ENCODE measurements at regions not wholly inside any gene's neighbourhood (a gene's known extent, or its start where the extent isn't known, plus 50 kb on each side); places are given as distances from the start of the nearest gene placed in this dataset.

DNA sequence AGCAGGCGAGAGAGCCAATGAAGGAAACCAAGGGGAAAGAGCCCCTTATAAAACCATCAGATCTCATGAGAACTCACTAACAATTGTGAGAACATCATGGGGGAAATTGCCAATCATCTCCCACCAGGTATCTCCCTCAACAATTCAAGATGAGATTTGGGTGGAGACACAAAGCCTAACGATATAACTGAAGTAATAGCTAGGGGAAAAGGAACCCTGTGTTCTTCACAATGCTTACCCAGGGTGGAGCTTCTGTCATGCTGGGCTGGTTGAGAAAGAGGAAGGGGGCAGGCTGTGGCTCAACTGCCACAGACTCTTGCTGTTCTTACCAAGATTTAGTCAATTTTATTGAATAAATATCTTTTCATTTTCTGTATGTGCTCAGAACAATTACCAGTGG lies 392.1 kb upstream of the HS6ST1 start:
- no peak for DNase-seq

DNA sequence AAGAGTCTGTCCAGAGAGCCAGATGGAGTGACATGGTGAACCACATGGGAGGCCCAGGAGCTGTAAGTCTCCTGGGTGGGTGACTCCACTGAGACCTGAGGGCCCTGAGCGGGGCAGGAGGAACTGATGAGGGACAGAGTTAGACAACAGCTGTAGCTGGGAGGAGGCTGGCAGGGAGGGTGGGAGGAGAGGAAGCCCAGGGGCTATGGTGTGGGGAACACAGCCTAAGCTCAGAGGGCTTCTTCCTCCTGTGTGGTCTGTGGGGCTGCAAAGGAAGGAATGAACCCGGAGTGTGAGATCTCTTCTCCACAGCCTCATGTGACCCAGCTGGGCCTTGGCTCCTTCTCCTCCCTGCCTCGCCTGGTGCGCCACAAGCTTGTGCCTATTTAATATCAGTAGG lies 395.6 kb upstream of the HS6ST1 start:
- DNase-seq = no peak

DNA sequence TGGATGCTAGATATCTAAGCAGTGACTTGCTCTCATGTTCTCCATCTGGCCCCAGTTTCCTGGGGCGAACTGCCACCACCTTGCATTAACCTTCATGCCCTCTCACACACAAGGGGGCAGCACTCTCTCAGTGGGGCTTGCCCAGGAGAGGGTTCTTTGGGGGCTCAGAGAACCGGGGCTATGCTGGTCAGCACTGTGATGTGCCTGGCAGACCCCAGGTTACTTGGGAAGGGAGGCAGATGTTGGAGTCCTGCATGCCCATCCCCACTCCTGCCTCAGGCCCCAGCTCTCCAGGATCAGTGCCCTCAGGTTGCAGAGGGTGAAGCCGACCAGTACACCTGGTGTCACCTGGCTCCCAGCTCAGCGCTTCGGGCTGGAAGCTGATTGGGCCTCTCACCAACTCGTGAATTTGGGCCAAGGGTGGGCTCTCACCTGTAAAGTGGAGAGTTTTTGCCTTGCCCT lies 396.2 kb upstream of the HS6ST1 start:
- DNase-seq = no peak

DNA sequence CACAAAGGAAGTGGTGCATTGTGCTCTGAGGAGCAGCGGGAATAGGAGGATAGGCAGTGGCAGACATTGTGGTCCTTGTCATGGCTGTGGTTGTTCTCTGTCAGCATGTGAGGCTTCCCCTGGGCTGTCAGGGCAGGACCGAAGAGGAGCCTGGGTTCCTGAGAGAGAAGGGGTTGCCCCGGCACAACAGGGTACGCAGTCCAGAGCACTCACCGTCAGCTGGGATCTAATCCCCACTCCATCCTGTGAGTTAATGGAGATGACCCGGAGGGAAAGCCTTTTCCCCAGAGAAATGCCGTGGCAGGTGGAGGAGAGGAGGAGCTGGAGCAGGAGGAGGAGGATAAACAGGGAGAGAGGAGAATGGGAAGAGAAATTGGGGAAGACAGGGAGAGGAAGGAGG lies 396.7 kb upstream of the HS6ST1 start:
- DNase-seq = no peak

DNA sequence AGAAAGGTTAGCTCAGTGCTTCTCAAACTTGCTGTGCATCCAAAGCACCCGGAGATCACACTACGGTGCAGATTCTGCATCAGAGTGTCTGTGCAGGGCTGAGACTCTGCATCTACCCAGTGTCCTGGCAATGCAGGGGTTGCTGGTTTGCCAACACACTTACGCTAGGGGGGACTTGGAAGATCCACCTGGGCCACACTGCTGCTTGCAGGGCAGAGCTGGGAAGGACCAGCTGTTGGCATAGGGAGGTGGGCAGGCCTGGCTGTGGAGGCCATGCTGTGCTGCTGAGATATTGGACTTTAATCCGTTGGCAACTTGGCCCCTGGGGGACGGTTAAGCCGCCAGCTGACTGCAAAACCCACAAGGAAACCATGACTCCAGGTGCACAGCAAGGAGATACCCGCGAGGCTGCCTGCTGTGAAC lies 397.6 kb upstream of the HS6ST1 start:
- no peak for DNase-seq

DNA sequence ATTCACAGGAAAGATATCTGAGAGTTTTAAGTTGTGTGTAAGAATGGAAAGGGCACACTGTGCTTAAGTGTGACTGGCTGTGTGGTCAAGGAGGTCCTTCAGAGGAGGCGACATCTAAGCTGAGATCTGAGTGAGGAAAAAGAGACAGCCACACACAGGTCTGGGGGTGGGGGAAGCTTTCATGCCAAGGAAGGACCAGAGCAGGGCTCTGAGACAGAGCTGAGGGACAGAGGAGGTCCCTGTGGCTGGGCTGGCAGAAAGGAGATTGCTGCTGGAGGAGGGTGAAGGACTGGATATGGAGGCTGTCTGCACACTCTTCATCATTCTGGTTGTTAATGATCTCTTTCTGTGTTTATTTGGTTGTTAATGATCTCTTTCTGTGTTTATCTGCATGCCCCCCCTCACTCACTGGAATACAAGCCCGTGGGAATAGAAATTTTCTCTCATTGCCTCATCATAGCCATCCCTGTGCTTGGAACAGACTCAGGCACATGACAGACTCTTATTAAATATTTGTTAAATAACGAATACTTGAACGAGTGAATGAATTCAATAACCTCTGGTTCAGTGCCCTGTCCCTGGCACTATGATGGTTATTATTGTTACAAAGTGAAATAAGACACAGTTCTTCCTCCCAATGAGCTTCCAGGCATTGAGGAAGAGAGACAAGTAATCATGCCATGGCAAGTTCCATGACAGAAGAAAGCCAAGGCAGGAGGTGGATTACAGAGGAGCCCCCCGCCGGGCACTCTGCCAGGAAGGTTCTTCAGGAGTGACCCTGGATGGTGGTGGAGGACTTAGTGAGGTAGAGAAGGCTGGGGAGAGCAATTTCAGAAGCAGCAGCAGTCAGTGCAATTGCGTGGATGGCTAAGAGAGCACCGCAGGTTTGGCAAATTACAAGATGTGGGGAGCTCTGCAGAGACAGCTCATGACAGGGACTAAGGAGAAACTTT lies 399.4 kb upstream of the HS6ST1 start:
- DNase-seq = no peak

DNA sequence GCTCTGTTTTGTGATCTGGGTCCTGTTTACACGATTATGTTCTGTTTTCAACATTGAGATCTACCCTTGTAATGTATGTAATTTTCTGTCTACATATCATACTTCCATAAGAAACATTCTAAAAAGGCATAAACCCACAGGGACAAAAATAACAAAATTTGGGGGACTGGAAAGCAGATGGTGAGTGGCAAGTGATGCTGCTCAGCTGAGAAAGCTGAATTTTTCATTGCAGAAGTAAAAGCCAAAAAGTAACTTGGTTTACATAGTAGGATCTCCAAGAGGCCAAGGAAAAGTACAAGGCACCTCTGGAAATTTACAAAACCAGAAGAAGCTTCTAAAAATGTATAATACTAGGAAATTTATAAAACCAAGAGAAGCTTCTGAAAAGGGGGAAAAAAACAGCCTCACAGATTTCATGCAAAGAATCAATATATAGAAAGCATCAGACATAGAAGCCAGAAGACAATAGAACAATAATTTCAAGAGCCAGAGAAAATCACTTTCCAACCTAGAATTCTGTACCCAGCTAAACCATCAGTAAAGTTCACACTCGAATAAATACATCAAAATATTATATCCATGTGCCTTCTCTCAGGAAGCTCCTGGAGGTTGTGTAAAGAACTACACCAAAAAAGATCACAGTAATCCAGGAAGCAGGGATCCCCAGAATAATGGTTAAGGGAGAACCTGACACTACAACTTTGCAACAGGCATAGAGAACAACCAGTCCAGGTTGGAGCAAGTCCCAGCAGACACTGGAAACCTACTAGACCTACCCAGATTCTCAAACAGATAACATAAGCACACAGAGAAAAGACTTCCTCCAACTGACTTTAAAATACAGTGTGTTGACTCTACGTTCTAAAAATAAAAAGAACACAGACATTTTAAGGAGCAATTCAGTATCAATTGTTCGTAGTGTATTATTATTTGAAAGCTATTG lies 401.7 kb upstream of the HS6ST1 start:
- no peak for DNase-seq

DNA sequence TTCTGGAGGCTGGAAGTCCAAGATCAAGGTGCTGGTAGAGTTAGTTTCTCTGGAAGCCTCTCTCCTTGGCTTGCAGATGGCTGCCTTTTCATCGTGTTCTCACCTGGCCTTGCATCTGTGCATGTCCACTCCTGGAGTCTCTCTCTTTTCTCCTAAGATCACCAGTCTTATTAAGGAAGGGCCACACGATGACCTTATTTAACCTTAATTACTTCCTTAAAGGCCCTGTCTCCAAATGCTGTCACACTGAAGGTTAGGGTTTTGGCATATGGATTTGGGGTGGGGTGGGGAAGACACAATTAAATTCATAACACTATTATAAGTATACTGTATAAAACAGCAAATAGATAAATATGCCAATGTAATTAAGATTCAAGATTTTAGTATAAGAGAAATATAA lies 402.4 kb upstream of the HS6ST1 start:
- no peak for DNase-seq

DNA sequence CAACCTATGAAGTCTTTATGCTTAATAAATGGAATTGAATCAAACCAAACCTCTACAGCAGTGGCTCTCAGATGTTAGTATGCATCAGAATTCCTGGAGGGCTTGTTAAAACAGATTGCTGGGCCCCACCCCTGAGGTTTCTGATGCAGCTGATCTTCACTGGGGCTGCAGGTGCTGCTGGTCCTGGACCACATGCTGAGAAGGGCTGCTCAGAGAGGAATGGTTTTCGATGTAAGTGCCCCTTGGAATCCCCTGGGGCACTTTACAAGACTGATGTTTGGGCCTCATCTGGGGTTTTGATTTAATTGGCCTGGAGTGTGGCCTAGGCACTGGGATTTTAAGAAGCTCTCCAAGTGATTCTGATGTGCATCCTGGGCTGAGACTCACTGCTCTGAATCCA lies 403.8 kb upstream of the HS6ST1 start:
- no peak for DNase-seq

DNA sequence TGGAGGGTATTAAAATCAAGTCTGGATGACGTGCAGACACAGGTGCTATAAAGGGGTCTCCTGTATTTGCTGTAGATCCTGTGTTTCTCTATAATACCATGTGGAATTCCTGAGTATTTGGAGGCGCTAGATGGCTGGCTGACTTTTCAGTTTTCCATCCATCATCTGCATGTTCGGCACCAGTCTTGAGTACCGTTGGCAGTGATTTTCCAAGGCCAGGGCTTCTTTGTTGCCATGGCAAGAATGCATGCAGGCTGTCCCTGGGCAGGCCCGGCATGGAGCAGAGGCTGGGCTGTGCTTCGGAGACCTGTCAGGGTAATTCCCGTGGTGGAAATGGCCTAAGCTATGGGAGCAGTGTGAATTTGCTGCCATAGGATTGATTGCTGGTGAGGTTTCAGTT lies 405.9 kb upstream of the HS6ST1 start:
- no peak for DNase-seq

DNA sequence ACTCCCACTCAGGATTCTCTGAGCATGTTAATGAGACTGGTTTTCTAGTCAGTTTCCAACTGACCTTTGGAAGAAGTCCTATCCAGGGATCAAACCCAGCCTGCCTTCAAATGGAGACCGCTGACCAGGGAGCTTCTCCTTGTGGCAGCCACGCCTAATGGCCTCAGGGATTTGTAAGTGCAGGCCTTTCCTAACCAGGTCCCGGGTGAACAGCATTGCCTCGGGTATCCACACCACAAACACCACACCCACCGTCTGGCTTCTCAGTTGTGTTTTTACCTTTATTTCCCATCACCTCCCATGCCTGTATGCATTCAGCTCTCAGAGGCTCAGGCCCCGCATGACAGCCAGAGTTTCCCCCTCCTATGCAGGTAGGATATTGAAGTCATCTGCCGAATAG lies 406.3 kb upstream of the HS6ST1 start:
- DNase-seq = no peak

DNA sequence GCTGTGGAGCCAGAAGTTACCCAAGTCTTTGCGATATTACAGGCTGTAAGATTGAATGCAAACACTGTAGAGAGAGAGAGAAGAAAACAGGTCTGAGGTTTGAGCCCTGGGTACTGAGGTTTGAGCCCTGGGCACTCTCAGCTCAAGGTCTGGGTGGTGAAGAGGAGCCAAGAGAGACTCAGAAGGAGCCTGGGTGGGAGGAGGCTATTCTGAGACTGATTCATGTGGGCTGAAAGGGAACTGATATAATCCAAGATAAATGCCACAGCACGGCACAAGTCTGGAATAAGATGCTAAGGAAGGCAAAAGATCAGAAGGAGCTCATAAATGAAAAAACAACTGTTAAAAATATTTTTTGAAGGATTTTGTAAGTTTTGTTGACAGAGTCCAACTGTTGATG lies 407.6 kb upstream of the HS6ST1 start:
- DNase-seq = no peak

DNA sequence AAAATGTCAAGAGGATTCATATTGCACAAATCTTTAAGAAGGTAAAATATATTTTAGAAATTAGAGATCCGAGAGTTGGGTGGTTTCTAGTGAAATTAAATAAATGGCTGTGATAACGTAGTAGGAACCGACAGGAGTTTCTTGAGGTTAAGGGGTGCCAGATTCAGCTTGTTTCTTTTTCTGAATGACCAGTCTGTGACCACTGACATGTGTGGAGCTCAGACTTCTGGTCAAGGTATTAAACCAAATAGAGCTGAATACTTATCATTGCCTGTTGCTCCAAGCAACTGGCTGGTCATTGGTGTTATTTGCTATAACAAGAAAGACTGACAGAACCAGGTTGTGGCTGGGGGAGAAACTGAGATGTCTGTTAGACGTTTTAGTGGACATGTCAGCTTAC lies 408.2 kb upstream of the HS6ST1 start:
- DNase-seq = no peak

DNA sequence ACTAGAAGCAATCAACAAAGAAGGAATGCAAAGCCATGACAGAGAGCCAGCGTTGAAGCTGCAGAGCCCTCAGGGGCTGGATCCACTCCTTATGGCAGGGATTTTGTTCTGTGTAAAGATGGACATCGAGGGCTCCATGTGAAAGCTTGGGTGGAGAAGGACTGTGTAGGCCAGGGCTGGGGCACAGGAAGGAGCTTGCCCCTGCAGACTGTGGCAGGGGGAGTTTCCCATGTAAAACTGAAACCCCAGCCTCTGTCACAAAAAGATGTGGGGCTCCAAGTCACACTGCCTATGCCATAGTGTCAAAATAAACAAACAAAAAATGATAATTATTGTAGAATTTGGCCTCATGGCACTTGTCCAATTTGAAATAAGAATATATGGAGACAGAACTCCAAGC lies 408.7 kb upstream of the HS6ST1 start:
- DNase-seq = no peak

DNA sequence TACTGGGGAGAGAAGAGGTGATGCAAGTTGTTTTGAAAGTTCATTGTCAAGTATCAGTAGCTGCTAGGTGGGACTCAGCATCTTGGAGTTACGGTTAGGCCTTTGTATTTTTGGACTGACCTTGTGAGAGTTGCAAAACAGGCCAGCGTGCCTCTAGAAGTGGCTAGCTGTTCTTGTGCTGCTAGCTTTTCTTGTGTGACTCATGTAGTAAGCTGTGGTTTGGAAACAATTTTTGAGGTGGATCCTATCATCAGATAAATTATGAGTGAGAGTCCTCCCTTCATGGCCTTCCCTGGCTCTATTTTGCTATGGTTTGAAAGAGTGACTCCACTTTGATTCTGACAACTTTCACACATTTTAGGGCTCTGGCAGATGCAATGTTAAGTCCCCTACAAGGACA lies 409.2 kb upstream of the HS6ST1 start:
- no peak for DNase-seq

DNA sequence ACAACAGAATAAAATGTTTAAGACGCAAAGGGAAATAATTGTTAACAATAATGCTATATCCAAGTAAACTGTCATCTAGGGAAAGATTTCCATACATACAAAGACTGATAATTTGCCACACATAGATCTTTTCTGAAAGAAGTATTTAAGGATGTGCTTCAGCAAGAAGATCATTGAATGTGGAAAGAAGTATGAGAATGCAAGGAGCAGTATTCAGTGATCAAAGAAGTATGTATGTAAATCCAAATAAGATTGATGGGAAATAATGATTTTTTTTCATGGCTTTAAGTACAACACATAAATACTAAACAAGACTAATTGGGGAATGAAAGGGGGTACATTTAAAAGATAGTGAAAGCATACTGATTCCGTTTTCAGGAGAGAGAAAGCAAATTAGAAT lies 410.4 kb upstream of the HS6ST1 start:
- DNase-seq = no peak

DNA sequence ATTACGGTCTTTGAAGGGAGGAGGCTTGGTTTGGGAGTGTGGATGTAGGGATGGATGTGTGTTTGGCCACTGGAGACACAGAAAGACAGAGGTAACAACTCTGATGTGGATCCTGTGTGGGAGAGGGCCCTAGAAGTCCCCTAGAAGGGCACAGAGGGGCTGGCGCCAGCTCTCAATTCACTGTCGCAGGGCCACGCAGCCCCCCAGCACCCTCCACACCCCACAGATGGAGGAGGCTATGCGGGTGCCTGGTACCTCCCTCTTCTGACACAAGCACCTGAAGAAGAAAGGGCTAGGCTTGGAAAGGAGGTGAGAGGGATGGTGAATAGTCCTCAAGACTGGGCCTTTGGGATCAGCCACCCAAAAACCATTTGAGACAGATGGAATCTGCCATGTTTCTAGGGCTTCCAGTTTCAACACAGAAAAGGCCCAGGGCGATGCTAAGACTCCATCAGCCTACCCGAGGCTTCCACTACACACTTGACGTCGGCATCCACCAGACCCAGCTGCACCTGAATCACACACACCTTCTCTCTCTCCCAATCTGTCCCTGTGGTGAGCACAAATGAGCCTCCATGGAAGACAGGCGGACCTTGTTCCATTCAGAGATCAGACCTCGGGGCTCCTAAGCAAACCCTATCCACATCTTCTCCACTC lies 413.5 kb upstream of the HS6ST1 start:
- no peak for DNase-seq

DNA sequence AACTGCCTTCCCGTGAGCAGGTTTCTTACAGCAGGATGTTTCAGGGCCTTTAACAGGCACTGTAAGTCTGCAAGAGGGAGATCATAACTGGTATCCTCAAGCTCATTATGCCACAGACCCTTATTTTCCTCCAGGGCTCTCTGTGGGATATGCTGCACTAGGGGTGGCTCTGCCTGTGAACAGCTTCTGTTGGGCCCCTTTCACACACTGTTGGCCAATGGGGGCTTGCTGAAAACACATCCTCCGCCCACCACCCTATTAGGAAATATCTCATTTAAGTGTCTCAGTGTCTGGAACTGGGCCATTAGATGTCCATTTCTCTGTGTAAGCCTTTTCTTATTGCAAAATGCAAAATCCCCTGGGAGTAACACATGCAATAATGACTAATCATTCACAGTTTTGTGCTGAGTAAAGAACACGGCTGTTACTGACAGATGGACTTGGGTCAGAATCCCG lies 414.3 kb upstream of the HS6ST1 start:
- no peak for DNase-seq

DNA sequence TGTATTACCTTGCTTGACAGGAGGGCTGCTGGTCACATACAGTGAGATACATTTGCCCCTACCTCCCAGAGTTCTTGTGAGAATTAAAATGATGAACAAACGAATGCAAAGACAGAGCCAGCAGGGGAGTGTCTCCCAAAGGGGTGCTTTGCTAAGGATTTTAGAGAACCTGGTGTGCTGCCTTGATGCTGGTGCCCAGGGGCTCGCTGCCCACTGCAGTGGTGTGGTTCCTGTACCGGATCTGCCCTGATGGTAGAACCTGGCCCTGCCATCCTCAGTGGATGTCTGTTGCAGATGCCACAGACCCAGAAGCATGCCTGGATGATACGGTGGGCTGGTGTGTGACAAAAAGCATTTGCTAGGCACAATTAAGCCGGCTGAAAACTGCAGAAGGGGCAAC lies 414.8 kb upstream of the HS6ST1 start:
- DNase-seq = no peak

DNA sequence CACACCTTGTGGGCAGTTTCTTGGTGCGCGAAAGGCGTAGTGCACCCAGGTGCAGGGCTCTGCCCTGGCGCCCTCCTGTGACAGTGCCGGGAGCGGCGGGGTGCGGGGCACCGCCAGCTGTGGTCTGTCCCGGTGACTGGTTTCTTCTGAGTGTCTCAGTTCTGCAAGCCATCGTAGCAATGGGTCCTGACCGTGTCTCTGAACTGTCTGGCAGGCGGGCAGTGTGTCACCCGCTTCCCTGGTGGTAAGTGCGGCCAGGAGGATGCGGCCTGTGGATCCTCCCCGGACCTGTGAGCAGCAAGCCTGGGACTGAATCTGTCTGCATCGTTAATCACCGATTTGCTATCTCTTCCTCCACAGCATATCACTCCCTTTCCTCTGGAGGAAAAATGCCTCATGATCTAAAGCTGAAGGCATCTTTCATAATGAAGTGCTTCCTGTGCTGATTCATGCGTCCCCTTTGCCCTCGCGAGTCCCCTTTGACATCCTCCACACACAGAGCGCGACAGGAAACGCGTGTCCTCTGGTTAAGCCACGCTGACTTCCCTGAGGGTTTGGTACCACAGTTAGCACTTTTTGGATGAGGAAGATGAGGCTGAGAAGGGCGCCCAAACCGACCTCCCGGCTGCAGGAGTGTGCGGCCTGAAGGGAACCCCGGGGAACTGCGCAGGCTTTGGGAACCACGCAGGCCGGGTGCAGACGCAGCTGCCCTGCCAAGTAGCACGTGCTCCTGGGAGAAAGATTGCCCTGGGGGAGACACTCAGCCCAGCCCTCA lies 416.0 kb upstream of the HS6ST1 start:
- no peak for DNase-seq

DNA sequence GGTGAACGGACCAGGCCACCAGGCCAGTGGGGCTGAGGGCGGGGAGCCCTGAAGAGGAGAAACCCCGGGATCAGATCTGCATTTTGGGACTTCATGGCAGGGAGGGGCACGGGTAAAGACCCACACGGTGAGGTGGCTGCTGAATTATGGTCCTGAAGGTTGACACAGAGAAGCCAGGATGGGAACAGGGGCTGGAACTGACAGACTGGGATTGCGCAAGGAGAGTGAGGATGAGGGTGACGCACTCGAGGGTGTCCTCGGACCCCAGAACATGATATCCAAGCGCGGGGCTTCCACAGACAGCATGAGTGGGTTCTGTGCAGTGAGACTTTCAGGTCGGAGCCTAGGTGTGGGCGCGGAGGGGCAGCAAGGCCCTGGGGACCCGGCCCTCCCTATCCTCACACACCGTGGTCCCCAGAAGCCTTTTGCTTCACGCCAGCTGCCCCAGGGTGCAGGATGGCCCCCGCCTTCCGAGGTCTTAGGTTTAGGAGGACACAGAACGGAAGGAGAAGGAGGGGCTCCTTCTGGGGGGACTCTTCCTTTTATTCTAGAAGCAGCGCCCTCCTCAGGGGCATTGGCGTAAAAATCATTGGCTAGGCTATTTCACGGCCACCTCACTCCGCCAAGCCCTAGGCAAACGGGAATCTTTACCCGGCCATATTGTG lies 416.8 kb upstream of the HS6ST1 start:
- no peak for DNase-seq

Measured in activated CD4-positive, CD25-positive, alpha-beta regulatory T cell treated with anti-CD3 and anti-CD28 coated beads, Interleukin-2, amount 50 U/mL, for 72 hours (primary cell).